Caco-2 (cell line): ENCODE measurements at regions not wholly inside any gene's neighbourhood (a gene's known extent, or its start where the extent isn't known, plus 50 kb on each side); places are given as distances from the start of the nearest gene placed in this dataset.

Experiments
- BruUV-seq: library from RNA; stranded (reverse); fragments of 400-500 nt; replicated peaks from 2 replicates; lab custom pipeline; 2021; lab: Mats Ljungman, UMichigan
- CTCF ChIA-PET: fragments of 300-600 bp; sonication (Branson Sonifier 250); formaldehyde crosslinking; loops from one replicate; lab custom pipeline; 2022; ENCODE audit warnings: antibody characterized with exemption; lab: Charles Lee
- POLR2A ChIA-PET: fragments of 300-600 bp; sonication (Branson Sonifier 250); formaldehyde crosslinking; loops from one replicate; lab custom pipeline; 2022; ENCODE audit warnings: antibody characterized with exemption; lab: Charles Lee
- DNase-seq, 2 experiments: peaks; one replicate each; pipeline versions ENCODE4 v3.0.0 to v3.0.0-alpha.2; 2020 to 2022
- H3K27me3 ChIP-seq: replicated peaks from 2 replicates; pipeline ENCODE4 v1.6.0; 2011; ENCODE audit warnings: low read length; ENCODE audit not compliant: control insufficient read depth, insufficient read depth
- H3K36me3 ChIP-seq: 2 replicates; pipeline ENCODE4 v1.5.1; 2011; ENCODE audit warnings: low read length; ENCODE audit not compliant: control insufficient read depth, insufficient read depth
- H3K4me1 ChIP-seq: fragments of 250-450 bp; sonication (Bioruptor Pico); 2 replicates; pipeline ENCODE4 v1.5.1; 2020; ENCODE audit warnings: mild to moderate bottlenecking
- H3K4me3 ChIP-seq: 2 replicates; pipeline ENCODE4 v1.5.1; 2011; ENCODE audit warnings: low read depth, mild to moderate bottlenecking, control low read depth, low read length
- H3K9me3 ChIP-seq: fragments of 250-450 bp; sonication (Bioruptor Pico); 2 replicates; pipeline ENCODE4 v1.5.1; 2020; ENCODE audit warnings: mild to moderate bottlenecking, moderate library complexity
- H3K27ac Mint-ChIP-seq: one replicate; pipeline ENCODE4 v1.8.0; 2022; ENCODE audit warnings: mixed read lengths; ENCODE audit not compliant: unreplicated experiment
- H3K27me3 Mint-ChIP-seq: one replicate; pipeline ENCODE4 v1.8.0; 2022; ENCODE audit warnings: mixed read lengths; ENCODE audit not compliant: insufficient read depth, unreplicated experiment
- H3K36me3 Mint-ChIP-seq: one replicate; pipeline ENCODE4 v1.8.0; 2022; ENCODE audit warnings: mild to moderate bottlenecking, mixed read lengths; ENCODE audit not compliant: insufficient read depth, unreplicated experiment
- H3K4me1 Mint-ChIP-seq: one replicate; pipeline ENCODE4 v1.8.0; 2022; ENCODE audit warnings: low read depth, mixed read lengths; ENCODE audit not compliant: unreplicated experiment
- H3K4me3 Mint-ChIP-seq: one replicate; pipeline ENCODE4 v1.8.0; 2022; ENCODE audit warnings: mild to moderate bottlenecking, moderate library complexity, mixed read lengths; ENCODE audit not compliant: unreplicated experiment
- H3K9me3 Mint-ChIP-seq: one replicate; pipeline ENCODE4 v1.8.0; 2022; ENCODE audit warnings: mixed read lengths; ENCODE audit not compliant: unreplicated experiment
- CTCF ChIP-seq, 2 experiments: fragments of 200-600 bp in 1 of 2; IDR thresholded peaks; 1 replicate in 1 of 2; 2 replicates in 1 of 2; pipeline versions ENCODE4 v1.5.1 to v1.8.0; 2011 to 2022; ENCODE audit warnings: antibody characterized with exemption in 1 of 2, control low read depth in 1 of 2, inconsistent platforms in 1 of 2, low read depth in 1 of 2, low read length in 1 of 2, mild to moderate bottlenecking in 1 of 2, moderate library complexity in 1 of 2; ENCODE audit not compliant: insufficient read depth in 1 of 2, severe bottlenecking in 1 of 2, unreplicated experiment in 1 of 2
- intact Hi-C: fragments of 100-400 bp; cut with micrococcal nuclease; formaldehyde crosslinking; loops from one replicate; pipeline ENCODE4 v1.10.0; 2022; ENCODE audit not compliant: unreplicated experiment

GRCh38 chr7:91564101-91564500 lies 299.9 kb downstream of the FZD1 start:
- TF ChIP-seq CTCF (IDR thresholded peaks at IDR 0.05; ENCODE audit: insufficient read depth in 1 of 2, low read depth in 1 of 2, low read length in 1 of 2, severe bottlenecking in 1 of 2, unreplicated experiment in 1 of 2) = no peak
- Mint-ChIP-seq H3K4me3 (no peak overlapping the region), H3K36me3 (no peaks in the 10 kb centered on the region), H3K27me3 (peaks cover 11% of the 10 kb centered on the region), H3K4me1 (no peaks in the 10 kb centered on the region), H3K27ac (no peak overlapping the region), H3K9me3 (no peaks in the 10 kb centered on the region)
- H3K27me3 ChIP-seq = no peaks in the 10 kb centered on the region; the same call in 1 of the 2 replicates
- intact Hi-C loops = no loop called here
- ChIA-PET POLR2A (no interaction called here), CTCF (no interaction called here)
- no peak overlapping the region for H3K4me3 ChIP-seq
- no peak for DNase-seq
- H3K4me1 ChIP-seq = no peaks in the 10 kb centered on the region
- H3K36me3 ChIP-seq = no peaks in the 10 kb centered on the region
- H3K9me3 ChIP-seq = no peaks in the 10 kb centered on the region
- BruUV-seq = no TSS peak

- TF ChIP-seq CTCF (IDR thresholded peaks at IDR 0.05; ENCODE audit: insufficient read depth in 1 of 2, low read depth in 1 of 2, low read length in 1 of 2, severe bottlenecking in 1 of 2, unreplicated experiment in 1 of 2) = no peak
- Histone ChIP-seq H3K36me3 (no peaks in the 10 kb centered on the region), H3K4me1 (no peaks in the 10 kb centered on the region), H3K4me3 (no peak overlapping the region), H3K9me3 (no peaks in the 10 kb centered on the region), H3K27me3 (no peaks in the 10 kb centered on the region; the same call in 1 of the 2 replicates)
- H3K4me1 Mint-ChIP-seq = no peaks in the 10 kb centered on the region
- intact Hi-C loops = no loop called here
- CTCF ChIA-PET = no interaction called here
- no peak overlapping the region for H3K4me3 Mint-ChIP-seq
- H3K27ac Mint-ChIP-seq = no peak overlapping the region
- no peaks in the 10 kb centered on the region for H3K9me3 Mint-ChIP-seq
- H3K27me3 Mint-ChIP-seq = peaks cover 11% of the 10 kb centered on the region
- DNase-seq = no peak
- H3K36me3 Mint-ChIP-seq = no peaks in the 10 kb centered on the region
- BruUV-seq = no TSS peak
- POLR2A ChIA-PET = no interaction called here
Observed at GRCh38 chr7:91564541-91564940, 300.3 kb downstream of the FZD1 start.

- BruUV-seq = no TSS peak
- intact Hi-C loops = no loop called here
- no peak overlapping the region for H3K4me3 Mint-ChIP-seq
Observed at GRCh38 chr7:91565499-91566401, 301.5 kb downstream of the FZD1 start.

More at GRCh38 chr7:91565499-91566401, 301.5 kb downstream of the FZD1 start:
- H3K9me3 Mint-ChIP-seq = no peaks in the 10 kb centered on the region
- H3K4me3 ChIP-seq = no peak overlapping the region
- TF ChIP-seq CTCF (IDR thresholded peaks at IDR 0.05; ENCODE audit: insufficient read depth in 1 of 2, low read depth in 1 of 2, low read length in 1 of 2, severe bottlenecking in 1 of 2, unreplicated experiment in 1 of 2) = no peak
- H3K36me3 Mint-ChIP-seq = no peaks in the 10 kb centered on the region
- no peak for DNase-seq
- POLR2A ChIA-PET = no interaction called here
- H3K27ac Mint-ChIP-seq = no peak overlapping the region
- no peaks in the 10 kb centered on the region for H3K4me1 ChIP-seq
- peaks cover 7% of the 10 kb centered on the region for H3K27me3 Mint-ChIP-seq
- H3K4me1 Mint-ChIP-seq = no peaks in the 10 kb centered on the region
- H3K36me3 ChIP-seq = no peaks in the 10 kb centered on the region
- H3K9me3 ChIP-seq = no peaks in the 10 kb centered on the region
- H3K27me3 ChIP-seq = no peaks in the 10 kb centered on the region
- CTCF ChIA-PET = no interaction called here
